K562 (cell line): ENCODE measurements at regions not wholly inside any gene's neighbourhood (a gene's known extent, or its start where the extent isn't known, plus 50 kb on each side); places are given as distances from the start of the nearest gene placed in this dataset.
A peak's percentile ranks its signal among the peaks of the same experiment; 100 is the strongest.

Experiments
- ATAC-seq: fragments of 200-7000 bp; cut with Tn5 transposase; 3 replicates; pipeline ENCODE4 v1.9.1; 2020; ENCODE audit warnings: moderate library complexity
- BruUV-seq: library from RNA; stranded (reverse); fragments of 400-500 nt; replicated peaks from 2 replicates; lab custom pipeline; 2021; lab: Mats Ljungman, UMichigan
- CTCF ChIA-PET: fragments of 300-600 bp; formaldehyde crosslinking; extraction: SDS; loops from one replicate; lab custom pipeline; 2021; ENCODE audit warnings: low intra/inter-chr PET ratio; lab: Yijun Ruan, JAX
- POLR2A ChIA-PET: fragments of 300-600, 350-650 bp; sonication (Branson Sonifier 250); formaldehyde crosslinking; extraction: SDS; loops from one replicate; lab custom pipeline; 2021; ENCODE audit warnings: antibody characterized with exemption, inconsistent platforms; lab: Yijun Ruan, JAX
- DNase-seq, 4 experiments: peaks; one replicate each; pipeline versions ENCODE4 v3.0.0 to v3.0.0-alpha.2; 2011 to 2018; ENCODE audit warnings: low spot score in 3 of 4, mixed read lengths in 3 of 4; ENCODE audit errors: extremely low read depth in 1 of 4
- FAIRE-seq: peaks from 2 replicates; lab custom pipeline; 2011; peaks lifted over from hg19 to GRCh38; lab: Jason Lieb, UNC
- H2AFZ ChIP-seq: 2 replicates; pipeline ENCODE4 v1.6.0; 2011; ENCODE audit warnings: low read depth, low read length, control low read depth, inconsistent platforms
- H3K27ac ChIP-seq: fragments of 200-600 bp; 3 replicates; pipeline ENCODE4 v1.8.0; 2011; ENCODE audit warnings: low read depth, mild to moderate bottlenecking, control low read depth, inconsistent platforms, low read length, moderate library complexity, mixed read lengths; ENCODE audit errors: extremely low read depth
- H3K27me3 ChIP-seq, 2 experiments: fragments of 300-600 bp in 1 of 2; 2 replicates in 1 of 2; 3 replicates in 1 of 2; pipeline versions ENCODE4 v1.6.0 to v1.8.0; 2011; ENCODE audit warnings: inconsistent platforms in 2 of 2, low read length in 2 of 2, mild to moderate bottlenecking in 1 of 2, mixed read lengths in 1 of 2, moderate library complexity in 1 of 2; ENCODE audit not compliant: control insufficient read depth in 2 of 2, insufficient read depth in 2 of 2
- H3K36me3 ChIP-seq: fragments of 300-600 bp; 3 replicates; pipeline ENCODE4 v1.8.0; 2011; ENCODE audit warnings: mild to moderate bottlenecking, low read length, inconsistent platforms; ENCODE audit not compliant: control insufficient read depth, insufficient read depth
- H3K4me1 ChIP-seq, 2 experiments: fragments of 200-600 bp in 1 of 2; replicated peaks in 1 of 2; 2 replicates in 1 of 2; 3 replicates in 1 of 2; pipeline versions ENCODE4 v1.5.1 to v1.8.0; 2011; ENCODE audit warnings: inconsistent platforms in 2 of 2, low read length in 2 of 2, mild to moderate bottlenecking in 1 of 2, mixed read lengths in 1 of 2, moderate library complexity in 1 of 2; ENCODE audit not compliant: control insufficient read depth in 2 of 2, insufficient read depth in 2 of 2
- H3K4me2 ChIP-seq: 2 replicates; pipeline ENCODE4 v1.6.1; 2011; ENCODE audit warnings: low read length, control low read depth, inconsistent platforms, mixed read lengths; ENCODE audit not compliant: insufficient read depth
- H3K4me3 ChIP-seq: fragments of 200-600 bp; sonication (generic), shearing (Covaris generic); 2 replicates; pipeline ENCODE4 v1.5.1; 2016; ENCODE audit warnings: control low read depth, inconsistent platforms
- H3K79me2 ChIP-seq: fragments of 200-600 bp; 3 replicates; pipeline ENCODE4 v1.8.0; 2011; ENCODE audit warnings: low read length, inconsistent platforms; ENCODE audit not compliant: control insufficient read depth, insufficient read depth
- H3K9ac ChIP-seq, 2 experiments: 2 replicates each; pipeline versions ENCODE4 v1.6.0 to v1.6.1; 2011; ENCODE audit warnings: low read depth in 2 of 2, low read length in 2 of 2, control low read depth in 1 of 2, inconsistent platforms in 1 of 2, mild to moderate bottlenecking in 1 of 2, mixed read lengths in 1 of 2; ENCODE audit not compliant: insufficient read depth in 1 of 2
- H3K9me1 ChIP-seq: one replicate; pipeline ENCODE4 v1.6.0; 2011; ENCODE audit warnings: inconsistent platforms, mild to moderate bottlenecking, low read length, moderate library complexity; ENCODE audit not compliant: control insufficient read depth, insufficient read depth
- H3K9me3 ChIP-seq: replicated peaks from 2 replicates; pipeline ENCODE4 v1.5.1; 2011; ENCODE audit warnings: low read depth, low read length, inconsistent platforms; ENCODE audit not compliant: control insufficient read depth, insufficient read depth
- H4K20me1 ChIP-seq: replicated peaks from 2 replicates; pipeline ENCODE4 v1.6.1; 2011; ENCODE audit warnings: low read length, inconsistent platforms, mixed read lengths; ENCODE audit not compliant: control insufficient read depth, insufficient read depth
- SAP30 ChIP-seq: fragments of 200-600 bp; sonication (generic); IDR thresholded peaks from 2 replicates; pipeline ENCODE4 v1.6.1; 2012; ENCODE audit warnings: borderline replicate concordance, low read depth, mild to moderate bottlenecking, moderate library complexity, low read length, control low read depth, inconsistent platforms; ENCODE audit not compliant: insufficient read depth, poor library complexity, severe bottlenecking
- SPI1 ChIP-seq: IDR thresholded peaks from 2 replicates; pipeline ENCODE4 v1.6.1; 2011; ENCODE audit warnings: low read depth, low read length, control low read depth, borderline replicate concordance
- ZC3H4 ChIP-seq: sonication (generic); formaldehyde crosslinking; IDR thresholded peaks from 2 replicates; pipeline ENCODE4 v1.9.0; 2021; ENCODE audit warnings: missing genetic modification reagents, borderline replicate concordance
- WGBS: fragments of 100-300 bp; shearing (Covaris generic); methylation state at CpG from one replicate; pipeline ENCODE4 v1.1.6; 2016; ENCODE audit warnings: low coverage, mixed read lengths; ENCODE audit not compliant: insufficient coverage; ENCODE audit errors: missing lambda C conversion rate; 5-methylcytosine and 5-hydroxymethylcytosine counted together
- in situ Hi-C: fragments of 300-500 bp; cut with MboI; formaldehyde crosslinking; loops from 4 replicates; pipeline ENCODE4 v1.15.0; 2018; ENCODE audit warnings: inconsistent platforms, mixed read lengths
- intact Hi-C: fragments of 100-400 bp; cut with micrococcal nuclease; formaldehyde crosslinking; loops from 2 replicates; pipeline ENCODE4 v1.14.2; 2022
- TF ChIP-seq, protein P1 (sequence below): fragments of 200-800 bp; sonication (Bioruptor generic); IDR thresholded peaks from 2 replicates; pipeline ENCODE4 v1.6.1; 2017; ENCODE audit warnings: missing genetic modification characterization, missing compliant biosample characterization
- TF ChIP-seq, protein P2 (sequence below), 3 experiments: fragments of 200-800 bp in 1 of 3; sonication (Bioruptor generic) in 1 of 3; sonication (generic) in 1 of 3; formaldehyde crosslinking in 1 of 3; IDR thresholded peaks; 2 replicates each; pipeline versions ENCODE4 v1.6.1 to v1.8.0; 2016 to 2022; ENCODE audit warnings: mild to moderate bottlenecking in 2 of 3, missing compliant biosample characterization in 2 of 3, missing genetic modification characterization in 2 of 3, missing genetic modification reagents in 1 of 3

GRCh38 chr9:38192731-38193265 is 123.8 kb upstream of the SHB start:
- FAIRE-seq = no peak
- no peak for ATAC-seq
- CTCF ChIA-PET = no interaction called here

More at GRCh38 chr9:38192731-38193265, 123.8 kb upstream of the SHB start:
- Histone ChIP-seq H3K79me2 (no peaks in the 10 kb centered on the region), H3K4me3 (no peak overlapping the region), H4K20me1 (no peaks in the 10 kb centered on the region), H3K27me3 (peaks cover 4 to 20% of the 10 kb centered on the region in 2 experiments; a peak in 2 of 5 replicates), H2AFZ (no peak overlapping the region), H3K4me2 (no peak overlapping the region), H3K27ac (no peak overlapping the region), H3K9me3 (no peaks in the 10 kb centered on the region), H3K36me3 (no peaks in the 10 kb centered on the region), H3K4me1 (no peaks in the 10 kb centered on the region; a peak in 2 of 5 replicates), H3K9ac (no peak overlapping the region), H3K9me1 (no peaks in the 10 kb centered on the region)
- TF ChIP-seq, protein P1, sequence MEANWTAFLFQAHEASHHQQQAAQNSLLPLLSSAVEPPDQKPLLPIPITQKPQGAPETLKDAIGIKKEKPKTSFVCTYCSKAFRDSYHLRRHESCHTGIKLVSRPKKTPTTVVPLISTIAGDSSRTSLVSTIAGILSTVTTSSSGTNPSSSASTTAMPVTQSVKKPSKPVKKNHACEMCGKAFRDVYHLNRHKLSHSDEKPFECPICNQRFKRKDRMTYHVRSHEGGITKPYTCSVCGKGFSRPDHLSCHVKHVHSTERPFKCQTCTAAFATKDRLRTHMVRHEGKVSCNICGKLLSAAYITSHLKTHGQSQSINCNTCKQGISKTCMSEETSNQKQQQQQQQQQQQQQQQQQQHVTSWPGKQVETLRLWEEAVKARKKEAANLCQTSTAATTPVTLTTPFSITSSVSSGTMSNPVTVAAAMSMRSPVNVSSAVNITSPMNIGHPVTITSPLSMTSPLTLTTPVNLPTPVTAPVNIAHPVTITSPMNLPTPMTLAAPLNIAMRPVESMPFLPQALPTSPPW (CRISPR knock-in tag) = peak; percentile 69
- TF ChIP-seq ZC3H4 (CRISPR knock-in tag) = no peak
- TF ChIP-seq, protein P2, sequence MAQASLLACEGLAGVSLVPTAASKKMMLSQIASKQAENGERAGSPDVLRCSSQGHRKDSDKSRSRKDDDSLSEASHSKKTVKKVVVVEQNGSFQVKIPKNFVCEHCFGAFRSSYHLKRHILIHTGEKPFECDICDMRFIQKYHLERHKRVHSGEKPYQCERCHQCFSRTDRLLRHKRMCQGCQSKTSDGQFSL (CRISPR knock-in tag; IDR thresholded peaks at IDR 0.05) = no peak
- TF ChIP-seq, protein P2 (tag; IDR thresholded peaks at IDR 0.05) = peak in 1 of 2 experiments; percentile 63; a peak in 2 of 4 replicates
- peak; percentile 87 for TF ChIP-seq SPI1
- TF ChIP-seq SAP30 = no peak
- 11% methylated on average over 4 of the region's 4 CpGs for WGBS
- BruUV-seq = no TSS peak
- intact Hi-C loops (no loop called here), in situ Hi-C loops (no loop called here)
- DNase-seq = no peak
- POLR2A ChIA-PET = interaction anchor here (0.8 to 1.5 kb wide), 3 partner anchors 13 to 132 kb away, joined by 3 read pairs; no protein-coding TSS in a partner anchor
